ENCODE measurements at regions not wholly inside any gene's neighbourhood (a gene's known extent, or its start where the extent isn't known, plus 50 kb on each side); places are given as distances from the start of the nearest gene placed in this dataset.
A peak's percentile ranks its signal among the peaks of the same experiment; 100 is the strongest.
"Not testable (repeated sequence)": the region's sequence is repeated elsewhere in the genome, so short reads cannot be mapped to it uniquely, and the experiment has no call there.

DNA sequence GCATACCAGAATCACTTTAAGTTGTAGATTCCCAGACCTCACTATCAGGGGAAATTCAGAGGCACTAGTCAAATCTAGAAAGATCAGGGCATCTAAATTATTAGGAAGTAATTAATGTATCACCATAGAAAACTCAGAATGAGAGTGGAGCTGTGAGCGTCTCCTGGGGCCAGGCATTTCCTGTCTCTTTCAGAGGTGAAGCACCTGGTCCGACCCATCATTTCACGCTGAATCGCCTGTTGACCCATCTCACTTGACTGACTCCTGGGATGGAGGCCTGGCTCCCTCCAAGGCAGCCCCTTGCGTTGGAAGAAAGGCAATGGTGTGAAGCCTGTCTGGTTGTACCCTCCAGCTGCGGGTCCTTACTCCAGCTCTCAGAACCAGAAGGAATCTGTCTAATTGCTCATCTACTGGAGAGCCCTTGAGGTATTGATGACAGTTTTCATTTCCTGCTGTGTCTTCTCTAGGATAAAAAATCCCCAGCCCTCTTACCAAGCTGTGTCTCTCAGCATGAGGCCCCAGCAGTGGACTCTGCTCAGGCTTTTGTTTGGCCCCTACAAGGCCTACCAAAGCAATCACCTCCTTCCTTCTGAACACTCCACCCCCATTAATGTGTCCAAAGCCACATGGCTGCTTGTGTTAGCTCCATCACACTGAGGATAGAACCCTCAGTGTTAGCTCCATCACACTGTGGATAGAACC lies 93.2 kb upstream of the SYT13 start:
- no peak for DNase-seq

DNA sequence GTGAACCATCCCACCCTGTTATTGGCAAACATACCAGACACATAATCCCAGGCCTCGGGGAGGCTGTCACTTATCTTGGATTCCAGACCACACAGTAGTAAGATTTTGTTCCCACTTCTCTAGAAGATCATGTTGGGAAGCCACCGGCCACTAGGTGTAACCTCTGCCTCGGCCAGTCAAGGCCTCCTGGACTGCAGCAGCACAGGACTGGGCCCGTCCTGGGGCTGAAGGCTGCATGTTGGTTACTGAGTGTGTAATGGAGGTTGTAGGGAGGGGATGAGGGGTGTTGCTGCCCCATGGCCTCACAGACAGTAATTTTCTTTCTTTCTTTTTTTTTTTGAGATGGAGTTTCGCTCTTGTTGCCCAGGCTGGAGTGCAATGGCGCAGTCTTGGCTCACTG lies 92.4 kb upstream of the SYT13 start:
- DNase-seq, result no peak

DNA sequence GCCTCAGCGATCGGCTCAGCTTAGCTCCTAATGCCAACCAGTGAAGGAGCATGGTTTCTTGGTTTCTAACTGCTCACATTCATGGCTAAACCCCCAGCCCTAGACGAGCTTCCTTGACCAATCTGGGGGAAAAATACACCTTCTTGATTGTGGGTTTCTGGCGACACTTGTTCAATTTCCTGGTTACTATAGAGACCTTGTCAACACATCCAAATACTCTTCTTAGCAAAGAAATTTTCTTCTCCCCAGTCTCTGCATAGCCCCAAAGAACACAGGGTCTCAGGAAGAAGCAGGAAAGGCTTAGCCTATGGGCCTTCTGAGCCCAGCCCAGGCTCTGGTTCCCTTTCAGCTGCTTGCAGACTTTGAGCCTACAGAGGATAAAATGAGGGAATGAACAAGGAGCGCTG lies 88.5 kb upstream of the SYT13 start:
- DNase-seq, result no peak

DNA sequence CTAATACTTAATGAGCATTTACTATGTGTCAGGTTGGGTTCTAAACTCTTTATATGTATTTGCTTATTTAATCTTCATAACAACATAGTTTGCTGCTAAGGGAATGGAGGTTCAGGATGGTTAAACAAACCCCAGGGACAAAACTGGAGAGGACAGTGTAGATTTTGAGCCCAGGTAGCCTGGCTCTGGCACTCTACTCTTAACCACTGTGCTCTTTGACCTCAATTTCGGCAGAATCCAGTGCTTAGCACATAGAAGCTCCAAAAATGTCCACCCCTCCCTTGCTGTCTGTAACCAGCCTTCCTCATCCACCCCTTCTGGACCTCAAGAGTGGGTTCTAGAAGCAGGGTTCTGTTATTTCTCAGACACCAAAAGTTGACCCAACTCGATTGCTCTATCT lies 88.0 kb upstream of the SYT13 start:
- no peak for DNase-seq

DNA sequence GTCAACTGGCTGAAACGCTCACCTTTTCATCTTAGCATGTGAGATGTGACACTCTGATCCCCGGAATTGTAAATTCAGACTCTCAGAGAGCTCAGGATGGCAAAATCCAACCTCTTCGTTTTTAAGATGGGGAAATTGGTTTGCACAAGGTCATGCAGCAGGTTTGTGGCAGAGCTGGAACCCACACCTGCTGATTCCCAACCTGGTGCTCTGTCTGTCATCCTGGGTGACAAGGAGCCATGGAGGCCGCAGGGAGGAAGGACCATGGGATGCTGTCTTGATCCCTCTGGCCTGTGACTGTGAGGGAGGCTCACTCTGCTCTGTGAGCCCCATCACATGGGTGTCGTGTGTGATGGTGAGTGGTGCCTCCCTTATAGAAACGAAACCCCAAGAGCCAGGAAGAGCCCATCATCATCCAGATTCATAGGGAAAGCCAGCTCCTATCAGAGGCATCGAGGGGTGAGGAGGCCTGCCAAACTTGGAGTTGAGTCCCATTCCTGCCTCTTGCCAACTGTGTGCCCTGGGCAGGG lies 87.4 kb upstream of the SYT13 start:
- DNase-seq, result no peak

DNA sequence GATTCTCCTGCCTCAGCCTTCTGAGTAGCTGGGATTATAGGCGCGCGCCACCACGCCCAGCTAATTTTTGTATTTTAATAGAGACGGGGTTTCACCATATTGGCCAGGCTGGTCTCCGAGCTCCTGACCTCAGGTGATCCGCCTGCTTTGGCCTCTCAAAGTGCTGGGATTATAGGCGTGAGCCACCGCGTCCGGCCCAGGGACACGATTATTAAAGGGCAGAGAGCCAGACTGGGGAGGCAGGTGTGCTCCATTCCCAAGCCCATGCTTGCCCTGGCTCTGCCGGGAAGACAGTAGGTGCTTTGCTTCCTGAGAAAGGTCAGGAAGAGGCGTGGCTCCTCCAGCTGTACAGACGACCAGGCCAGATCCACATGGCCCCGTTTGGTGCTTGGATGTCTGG lies 86.3 kb upstream of the SYT13 start:
- DNase-seq, result not testable (repeated sequence)

DNA sequence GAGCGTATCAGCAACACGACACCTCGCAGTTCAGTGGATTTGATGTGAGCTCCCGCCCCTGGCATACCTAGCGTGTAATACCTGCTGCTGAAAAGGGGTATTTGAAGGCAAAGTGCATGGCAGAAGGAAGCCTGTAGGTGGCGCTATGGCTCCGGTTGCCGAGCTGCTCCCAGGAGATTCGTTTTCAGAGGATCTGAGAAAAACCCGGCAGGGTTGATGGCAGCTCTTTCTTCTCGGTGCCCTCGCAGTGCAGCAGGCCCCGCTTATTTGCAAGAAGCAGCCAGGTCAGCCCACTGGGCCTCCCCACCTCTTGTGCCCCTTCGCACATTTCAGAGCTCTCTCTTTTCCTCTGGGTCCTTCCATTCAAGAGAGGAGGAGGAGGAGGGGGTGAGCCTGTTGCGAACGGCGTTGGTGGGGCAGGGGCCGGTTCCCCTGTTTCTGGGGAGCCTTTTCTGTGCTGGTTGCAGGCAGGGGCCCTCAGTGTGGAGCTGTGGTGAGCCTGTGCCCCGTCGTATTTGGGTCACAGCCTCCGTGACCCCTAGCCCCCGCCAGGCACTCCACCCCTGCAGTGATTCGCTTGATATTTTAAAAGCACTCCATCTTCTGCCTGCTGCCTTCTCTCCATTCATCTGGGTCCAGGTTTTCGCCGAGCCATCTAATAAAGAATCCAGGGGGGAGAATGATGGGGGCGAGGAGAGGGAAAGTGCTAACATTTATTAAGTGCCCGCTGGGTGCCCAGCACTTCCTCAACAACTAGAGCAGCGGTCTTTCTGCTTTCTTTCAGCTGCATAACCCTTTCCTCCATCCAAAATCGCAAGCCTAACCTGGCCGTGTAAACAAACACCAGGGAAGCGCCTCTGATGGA lies 85.3 kb upstream of the SYT13 start:
- DNase-seq, result peak; percentile 75

DNA sequence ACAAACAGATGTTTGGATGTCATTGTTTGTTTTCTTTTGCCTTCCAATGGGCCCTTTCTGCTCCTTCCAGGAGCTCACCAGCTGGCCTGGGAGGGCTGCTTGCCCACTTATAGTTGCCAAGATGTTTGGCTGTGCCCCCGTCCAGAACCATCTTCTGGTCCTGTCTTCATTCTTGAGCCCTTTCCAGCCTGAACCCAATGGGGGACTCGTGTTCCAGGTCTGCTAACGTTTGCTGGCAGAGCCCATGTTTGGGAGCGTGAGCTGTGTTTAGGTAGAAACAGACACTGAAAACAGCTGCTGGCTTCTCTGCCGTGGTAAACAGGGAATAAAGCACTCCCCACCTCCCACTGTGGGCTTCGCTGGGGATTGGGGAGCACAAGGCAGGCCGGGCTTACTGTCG lies 83.2 kb upstream of the SYT13 start:
- DNase-seq, result no peak

DNA sequence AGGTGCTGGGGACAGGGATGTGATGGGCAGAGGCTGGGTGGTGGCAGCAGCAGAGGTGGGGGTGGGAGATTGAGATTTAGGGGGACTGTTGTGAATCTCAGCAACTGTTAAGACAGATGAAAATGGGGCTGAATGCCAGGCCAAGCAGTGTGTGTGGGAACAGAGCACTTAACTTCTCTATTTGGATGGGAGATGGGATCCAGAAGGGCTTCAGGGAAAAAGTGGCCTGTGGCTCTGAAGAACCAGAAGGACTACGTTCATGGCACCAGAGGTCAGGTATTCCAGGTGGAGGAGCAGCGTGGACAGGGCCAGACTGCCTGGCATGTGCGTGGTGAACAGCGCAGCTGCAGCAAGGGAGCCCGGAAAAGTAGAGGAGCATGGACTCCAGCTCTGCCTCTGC lies 82.6 kb upstream of the SYT13 start:
- no peak for DNase-seq

DNA sequence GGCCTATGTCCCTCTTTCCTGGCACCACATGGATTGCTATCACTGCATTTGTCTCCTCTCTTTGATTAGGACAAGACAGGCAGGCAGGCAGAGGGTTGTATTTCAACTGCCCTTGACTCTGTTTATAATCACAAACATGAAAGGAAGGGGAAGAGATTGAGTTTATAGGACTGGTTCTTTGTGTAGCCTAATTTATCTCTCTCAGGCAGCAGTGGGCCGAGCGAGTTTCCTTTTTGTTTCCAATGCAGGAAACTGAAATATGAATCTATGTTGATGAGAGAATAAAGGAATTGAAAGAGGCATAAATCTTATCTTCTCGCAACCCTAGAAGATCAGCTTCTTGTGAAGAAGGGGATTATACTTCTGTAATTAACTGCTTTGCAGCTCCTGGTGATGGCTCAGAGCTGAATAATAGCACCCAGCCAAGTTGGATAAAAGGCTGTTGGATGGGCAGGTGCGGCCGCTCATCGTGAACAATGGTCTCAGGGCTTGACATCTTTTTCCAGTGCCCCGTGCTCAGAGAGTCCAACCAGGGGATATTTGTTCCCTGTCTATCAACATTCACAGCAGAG lies 80.6 kb upstream of the SYT13 start:
- no peak for DNase-seq

DNA sequence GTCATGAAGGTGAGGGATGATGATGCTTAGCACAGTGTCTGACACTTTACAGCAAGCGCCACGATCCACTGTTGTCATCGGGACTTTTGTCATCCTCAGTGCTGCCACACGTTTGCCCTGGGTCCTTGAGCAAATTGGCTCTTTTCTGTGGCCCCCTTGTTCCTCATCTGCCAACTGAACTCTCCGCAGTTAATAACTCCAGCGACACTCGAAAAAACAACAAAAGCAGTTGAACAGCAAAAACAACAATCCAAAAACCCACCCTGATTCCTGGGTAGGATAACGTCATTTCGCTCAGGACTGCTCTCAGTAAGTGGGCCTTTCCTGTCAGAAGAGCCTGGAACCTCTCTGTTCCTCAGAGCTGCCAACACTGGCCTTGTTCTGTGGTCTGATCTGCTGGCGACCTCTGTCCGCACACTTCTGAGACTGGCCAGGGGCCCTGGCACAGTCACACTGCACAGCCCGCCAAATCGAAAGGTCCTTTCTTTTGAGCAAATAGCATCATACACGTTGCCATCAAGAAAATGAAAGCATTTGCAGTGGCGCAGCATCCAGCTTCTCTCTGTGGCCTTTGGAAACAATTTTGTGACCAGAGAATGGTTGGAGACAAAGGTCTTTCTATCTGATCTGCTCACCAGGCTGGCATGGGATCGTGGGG lies 79.9 kb upstream of the SYT13 start:
- peak; percentile 27 for DNase-seq

DNA sequence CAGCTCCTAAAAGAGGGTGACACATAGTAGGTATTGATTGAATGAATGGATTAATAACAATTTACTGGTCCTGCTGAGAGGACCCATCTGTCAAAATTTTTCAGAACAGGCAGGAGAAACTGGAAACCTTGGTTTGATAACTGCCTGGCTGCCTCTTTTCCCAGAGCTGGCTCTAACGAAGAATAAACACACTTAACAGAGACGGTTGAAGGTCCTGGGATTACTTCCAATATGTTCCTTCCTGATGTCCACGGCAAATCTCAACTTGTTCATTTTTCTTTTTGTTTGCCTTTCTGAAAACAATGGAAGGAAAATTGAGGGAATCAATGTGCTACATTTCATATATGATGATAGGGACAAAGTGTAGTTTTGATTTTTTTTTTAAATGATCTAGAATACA lies 76.5 kb upstream of the SYT13 start:
- no peak for DNase-seq

DNA sequence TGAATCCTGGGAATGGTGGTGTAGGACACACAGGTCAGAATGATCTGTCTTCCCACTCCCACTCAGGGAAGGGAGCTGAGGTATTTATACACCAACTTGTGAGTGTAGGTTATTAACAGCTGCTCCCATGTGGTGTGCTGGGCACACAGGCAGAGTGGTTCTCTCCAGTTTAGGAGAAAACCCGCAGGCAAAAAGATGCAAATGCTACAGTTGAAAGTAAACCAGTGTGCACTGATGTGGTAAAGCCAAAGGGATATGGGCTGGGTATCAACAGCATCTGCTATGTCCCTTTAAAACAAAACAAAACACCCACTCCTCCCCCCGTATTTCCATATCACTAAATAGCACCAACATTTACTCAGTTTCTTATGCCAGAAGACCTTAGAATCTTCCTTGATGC lies 75.4 kb upstream of the SYT13 start:
- no peak for DNase-seq

DNA sequence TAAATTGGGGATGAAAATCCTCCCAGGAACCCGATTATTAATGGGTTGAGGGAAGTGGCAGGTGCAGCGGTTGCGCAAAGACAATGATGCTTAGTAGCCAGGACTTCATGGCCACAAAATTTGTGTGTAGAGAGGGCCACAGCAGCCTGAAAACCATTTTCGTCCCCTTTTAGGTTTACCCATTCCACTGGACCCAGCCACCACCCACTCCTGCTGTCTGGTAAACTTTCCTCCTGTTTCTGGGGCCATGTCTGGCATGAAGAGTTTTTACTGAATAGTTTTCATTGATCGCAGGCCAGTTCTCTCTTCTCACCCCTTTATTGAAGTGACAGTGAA lies 69.5 kb upstream of the SYT13 start:
- no peak for DNase-seq

DNA sequence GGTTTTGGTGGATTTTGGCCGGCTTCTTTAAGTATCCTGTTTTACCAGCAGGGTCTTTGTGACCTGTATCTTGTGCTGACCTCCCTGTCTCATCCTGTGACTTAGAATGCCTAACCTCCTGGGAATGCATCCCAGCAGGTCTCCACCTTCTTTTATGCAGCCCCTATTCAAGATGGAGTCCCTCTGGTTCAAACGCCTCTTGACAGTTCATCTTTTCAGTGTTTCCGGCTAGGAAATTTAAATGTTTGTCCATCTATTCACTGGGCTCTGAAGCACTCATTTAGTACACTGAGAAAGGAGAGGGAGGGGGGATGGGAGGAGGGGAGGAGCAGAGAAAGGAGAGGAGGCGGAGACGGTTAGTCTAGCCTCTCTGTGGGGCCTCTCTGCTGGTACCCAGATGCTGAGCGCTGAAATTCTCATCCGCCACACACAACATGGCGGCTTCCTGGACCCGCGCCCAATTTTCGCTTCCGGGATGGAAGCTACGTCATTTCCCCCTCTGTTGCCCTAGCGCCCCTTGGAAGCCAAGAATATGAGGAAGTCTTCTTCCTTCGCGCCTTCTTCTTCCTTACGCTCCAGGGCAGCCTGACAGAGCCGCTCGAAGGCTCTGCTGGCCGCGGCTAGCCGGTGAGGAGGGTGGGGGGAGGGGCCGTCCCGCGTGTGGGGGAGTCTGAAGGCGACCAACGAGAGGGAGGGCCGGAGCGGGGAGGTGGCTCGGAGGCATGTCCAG lies 69.0 kb upstream of the SYT13 start:
- peak; percentile 89 for DNase-seq

DNA sequence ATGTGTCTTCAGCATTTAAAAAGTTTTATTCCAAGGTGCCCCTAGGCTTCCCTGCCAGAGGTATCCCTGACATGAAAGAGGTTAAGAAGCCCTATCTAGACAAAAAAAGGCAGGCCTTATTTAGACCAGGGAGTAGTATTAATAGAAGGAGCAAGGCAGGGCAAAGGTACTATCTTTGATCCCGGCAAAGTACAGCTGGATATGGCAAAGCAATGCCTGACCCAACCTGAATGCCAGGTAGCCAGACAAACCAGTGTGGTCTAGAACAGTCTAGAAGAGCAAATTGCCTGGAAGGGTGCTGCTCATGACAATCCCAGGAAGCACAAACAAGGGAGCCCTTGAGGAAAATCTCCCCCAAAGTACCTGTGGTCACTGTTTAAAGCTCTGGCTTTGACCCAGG lies 62.6 kb upstream of the SYT13 start:
- DNase-seq, result no peak

DNA sequence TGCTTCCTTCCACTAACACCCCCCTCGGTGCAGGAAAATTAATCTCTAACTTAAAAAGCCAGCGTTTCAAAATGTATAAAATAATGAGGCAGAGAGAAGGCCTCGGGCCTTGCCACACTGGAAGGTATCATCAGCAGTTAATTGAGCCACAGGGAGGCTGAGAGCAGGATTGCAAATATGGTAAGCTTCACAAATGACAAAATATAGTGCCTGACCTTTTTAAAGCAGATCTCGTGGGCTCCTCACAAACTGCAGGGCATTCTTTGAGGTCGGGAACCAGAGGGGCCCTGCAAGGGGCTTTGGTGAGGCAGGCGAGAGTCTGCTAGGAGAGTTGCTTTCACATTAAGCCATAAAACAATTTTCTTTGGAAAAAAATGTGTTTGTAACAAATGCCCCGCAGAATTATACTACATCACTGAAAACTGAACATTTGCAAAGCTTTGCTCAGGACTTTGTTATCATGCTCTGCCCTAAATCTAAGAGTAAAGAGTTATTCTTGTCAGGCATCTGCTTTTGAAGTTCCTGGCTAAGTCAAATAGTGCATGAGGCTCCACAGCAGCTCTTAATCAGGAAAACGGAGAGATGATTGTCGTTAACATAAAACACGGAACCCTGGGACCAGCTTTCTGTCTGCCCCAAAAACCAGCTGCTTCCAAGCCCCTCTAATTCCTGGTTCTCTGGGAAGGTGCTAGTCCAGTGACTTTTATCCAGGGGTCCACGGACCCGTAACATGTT lies 61.4 kb upstream of the SYT13 start:
- DNase-seq, result no peak

DNA sequence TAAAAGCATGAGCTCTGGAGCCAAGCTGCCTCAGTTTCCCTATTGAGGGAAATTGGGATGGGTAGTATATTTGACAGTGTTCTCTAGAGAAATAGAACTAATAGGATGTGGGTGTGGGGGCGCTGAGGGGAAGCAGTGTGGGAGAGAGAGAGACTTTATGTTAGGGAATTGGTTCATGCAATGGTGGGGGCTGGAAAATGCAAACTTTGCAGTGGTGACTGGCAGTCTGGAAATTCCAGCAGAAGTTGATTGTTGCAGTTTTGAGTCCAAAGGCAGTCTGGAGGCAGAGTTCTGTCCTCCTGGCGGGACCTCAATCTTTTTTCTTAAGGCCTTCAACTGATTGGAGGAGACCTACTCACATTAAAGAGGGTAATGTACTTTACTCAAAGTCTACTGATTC lies 59.4 kb upstream of the SYT13 start:
- DNase-seq, result no peak

DNA sequence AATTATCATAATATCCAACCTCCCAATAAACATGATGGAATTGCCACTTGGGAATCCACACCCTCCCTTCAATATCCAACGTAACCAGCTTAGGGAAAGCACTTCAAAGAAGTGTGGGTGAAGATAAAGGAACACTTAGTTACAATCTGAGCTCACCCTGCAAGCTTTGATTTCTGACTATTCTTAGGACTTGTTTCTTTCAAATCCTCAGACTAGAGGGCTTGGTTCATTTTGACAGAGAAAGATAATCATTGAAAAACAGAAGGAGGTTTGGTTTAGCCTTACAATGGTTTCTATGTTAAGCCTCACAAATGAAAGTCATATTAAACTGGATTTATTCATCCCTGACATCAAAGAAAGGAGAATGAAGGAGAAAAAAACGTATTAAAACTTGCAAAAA lies 57.9 kb upstream of the SYT13 start:
- DNase-seq, result no peak

DNA sequence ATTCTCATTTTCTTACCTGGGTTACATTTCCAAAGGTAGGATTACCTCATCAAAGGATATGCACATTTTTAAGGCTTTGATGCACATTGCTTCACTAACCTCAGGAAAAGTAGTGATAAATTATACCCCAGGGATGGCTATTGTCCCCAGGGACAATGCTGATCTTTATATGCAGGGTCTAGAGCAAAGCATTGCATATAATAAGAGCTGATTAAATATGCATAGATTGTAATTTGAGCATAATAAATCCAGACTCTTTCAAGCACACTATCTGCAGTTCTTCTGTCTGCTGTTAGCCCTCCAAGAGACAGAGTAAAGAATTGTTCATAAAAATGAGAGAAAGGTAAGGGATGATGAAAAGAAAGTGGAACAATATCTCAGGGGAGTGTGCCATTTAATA lies 57.3 kb upstream of the SYT13 start:
- DNase-seq, result no peak

DNA sequence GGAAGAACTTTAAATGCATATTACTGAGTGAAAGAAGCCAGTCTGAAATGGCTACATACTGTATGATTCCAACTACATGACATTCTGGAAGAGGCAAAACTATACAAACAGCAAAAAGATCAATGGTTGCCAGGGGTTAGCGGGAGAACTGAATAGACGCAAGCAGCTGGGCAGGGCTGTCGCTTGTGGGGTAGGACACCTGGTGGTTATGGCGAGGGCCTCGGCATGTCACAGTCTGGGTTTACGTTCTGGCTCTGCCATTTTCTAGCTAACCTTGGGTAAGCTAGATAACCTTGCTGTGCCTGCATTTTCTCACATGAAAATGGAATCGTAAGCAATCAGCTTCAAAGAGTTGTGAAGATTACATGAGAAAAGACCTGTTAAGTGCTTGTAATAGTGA lies 55.2 kb upstream of the SYT13 start:
- DNase-seq, result no peak

Measured in midbrain (tissue), 1 donor.